Right ventricle myocardium inferior (tissue), 1 donor: ENCODE measurements at regions not wholly inside any gene's neighbourhood (a gene's known extent, or its start where the extent isn't known, plus 50 kb on each side); places are given as distances from the start of the nearest gene placed in this dataset.

ENCODE experiments used
- ATAC-seq: fragments of 200-7000 bp; cut with Tn5 transposase; one replicate; pipeline ENCODE4 v1.9.1; 2020; ENCODE audit warnings: mild to moderate bottlenecking, moderate library complexity
- DNase-seq: peaks from one replicate; pipeline ENCODE4 v3.0.0; 2021; ENCODE audit errors: missing footprints
- intact Hi-C: fragments of 100-400 bp; cut with DNase I; formaldehyde crosslinking; loops from one replicate; pipeline ENCODE4 v1.11.0; 2022
- donor health status: DM: no; HTN: yes; CAD: no; lungs with severe emphysema.

DNA sequence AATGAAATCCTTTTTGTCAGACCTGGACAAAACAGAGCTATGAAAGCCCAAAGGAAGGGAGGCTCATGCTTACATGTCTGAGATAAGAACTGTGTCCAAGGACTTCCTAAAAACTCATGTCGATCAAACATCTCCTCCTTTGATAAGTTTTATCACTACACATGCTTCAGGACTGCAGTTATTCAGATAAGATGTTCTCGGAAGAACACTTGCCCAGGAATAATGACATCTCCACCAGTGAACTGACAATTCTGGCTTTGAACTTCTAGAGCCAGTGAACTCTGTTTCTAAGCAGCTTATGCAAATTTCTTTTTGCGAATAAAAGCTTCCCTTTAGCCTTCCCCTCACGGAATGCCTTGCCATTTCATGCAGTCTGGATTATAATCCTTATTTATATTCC, 561.6 kb downstream of the TBC1D4 start:
- no peak for DNase-seq
- intact Hi-C loops, result no loop called here
- ATAC-seq, result no peak

DNA sequence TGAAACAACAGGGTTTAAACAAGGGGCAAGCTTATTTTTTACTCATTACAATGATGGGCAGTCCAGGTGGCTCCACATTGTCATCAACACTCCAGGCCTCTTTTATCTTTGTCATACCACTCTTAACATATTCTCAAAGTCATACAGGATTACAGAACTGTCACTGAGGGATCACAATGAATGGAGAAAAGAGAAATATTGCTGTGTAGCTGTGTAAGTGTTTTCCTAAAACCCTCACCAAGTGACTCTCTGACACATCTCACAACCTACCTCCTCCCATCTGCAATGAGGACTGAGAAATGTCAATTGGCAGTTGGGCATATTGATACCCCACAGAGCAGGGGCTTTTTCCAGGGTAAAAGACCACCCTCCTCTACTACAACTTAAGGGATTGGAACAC, 562.1 kb downstream of the TBC1D4 start:
- intact Hi-C loops, result no loop called here
- no peak for ATAC-seq

DNA sequence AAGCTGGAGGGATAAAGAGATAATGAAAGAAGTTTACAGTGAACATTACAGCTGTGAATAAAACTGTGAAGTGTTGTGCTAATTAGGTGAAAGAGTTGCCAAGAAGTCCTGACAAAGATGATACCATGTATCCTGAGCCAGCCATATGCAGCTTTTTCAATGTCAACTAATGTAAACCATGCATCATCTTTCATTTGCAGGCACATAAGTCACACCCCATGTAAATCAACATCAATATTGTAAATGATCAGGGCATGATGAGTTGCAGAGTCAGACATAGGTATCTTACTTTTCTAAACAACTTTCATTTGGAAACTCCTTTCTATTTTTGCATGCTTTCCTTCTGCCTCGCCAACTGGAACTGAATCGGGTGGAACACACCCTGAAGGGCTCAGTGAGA, 569.1 kb downstream of the TBC1D4 start:
- intact Hi-C loops, result no loop called here
- DNase-seq, result no peak
- ATAC-seq, result no peak

More for the DNA sequence above, 562.1 kb downstream of the TBC1D4 start:
- DNase-seq, result no peak

GRCh38 chr13:74910415-74910814, 571.6 kb downstream of the TBC1D4 start:
- intact Hi-C loops, result no loop called here
- ATAC-seq, result no peak

GRCh38 chr13:74907788-74908187, 574.2 kb downstream of the TBC1D4 start:
- no peak for DNase-seq
- no peak for ATAC-seq
- intact Hi-C loops, result no loop called here

More at GRCh38 chr13:74910415-74910814, 571.6 kb downstream of the TBC1D4 start:
- no peak for DNase-seq

DNA sequence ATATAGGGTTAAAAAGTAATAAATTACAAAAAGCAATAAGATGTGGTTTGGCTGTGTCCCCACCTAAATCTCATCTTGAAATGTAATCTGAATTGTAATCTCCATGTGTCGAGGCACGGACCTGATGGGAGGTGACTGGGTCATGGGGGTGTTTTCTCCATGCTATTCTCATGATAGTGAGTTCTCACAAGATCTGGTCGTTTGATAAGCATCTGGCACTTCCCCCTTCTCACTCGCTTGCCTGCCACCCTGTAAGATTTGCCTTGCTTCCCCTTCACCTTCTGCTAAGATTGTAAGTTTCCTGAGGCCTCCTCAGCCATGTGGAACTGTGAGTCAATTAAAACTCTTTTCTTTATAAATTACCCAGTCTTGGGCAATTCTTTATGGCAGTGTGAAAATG, 577.4 kb downstream of the TBC1D4 start:
- ATAC-seq, result no peak
- intact Hi-C loops, result no loop called here
- no peak for DNase-seq

GRCh38 chr13:74895042-74895796, 586.8 kb downstream of the TBC1D4 start:
- intact Hi-C loops, result no loop called here
- DNase-seq (no peak), ATAC-seq (no peak)

DNA sequence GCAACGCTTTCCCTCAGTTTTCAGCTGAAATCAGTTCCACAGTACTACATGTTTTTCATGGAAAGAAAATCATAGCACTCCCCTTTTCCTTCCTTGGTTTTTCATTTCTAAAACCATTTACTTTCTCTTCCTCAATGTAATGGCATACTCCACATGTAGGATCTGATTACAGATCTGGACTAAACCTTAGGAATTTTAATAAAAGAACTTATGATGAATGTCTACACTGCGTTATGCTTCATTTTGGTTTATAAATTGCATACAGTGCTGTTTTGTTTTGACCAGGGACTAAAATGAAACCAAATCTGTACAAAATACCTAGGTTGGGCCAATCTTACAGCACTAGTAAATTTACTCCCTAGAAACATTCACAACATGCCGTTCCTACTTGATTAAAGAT, 589.9 kb downstream of the TBC1D4 start:
- intact Hi-C loops, result no loop called here
- DNase-seq, result no peak
- no peak for ATAC-seq

DNA sequence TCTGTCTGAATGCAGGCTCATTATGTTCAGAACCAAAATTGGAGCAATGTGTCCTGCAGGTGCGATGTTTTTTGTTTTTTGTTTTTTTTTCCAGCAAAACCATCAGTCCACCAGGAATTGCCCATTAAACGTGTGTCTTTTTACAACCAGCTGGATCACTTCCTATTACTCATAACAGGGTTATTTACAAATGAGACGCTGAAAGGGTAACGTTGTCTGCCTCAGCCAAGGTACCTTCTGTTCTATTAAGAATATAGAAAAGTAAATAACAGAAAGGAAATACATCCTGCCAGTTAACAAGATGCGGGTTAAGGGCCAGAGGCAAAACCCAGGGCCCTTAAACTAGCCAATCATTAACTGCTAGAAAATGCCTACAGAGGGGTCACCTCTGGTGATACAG, 590.4 kb downstream of the TBC1D4 start:
- no peak for DNase-seq
- intact Hi-C loops, result no loop called here
- no peak for ATAC-seq

DNA sequence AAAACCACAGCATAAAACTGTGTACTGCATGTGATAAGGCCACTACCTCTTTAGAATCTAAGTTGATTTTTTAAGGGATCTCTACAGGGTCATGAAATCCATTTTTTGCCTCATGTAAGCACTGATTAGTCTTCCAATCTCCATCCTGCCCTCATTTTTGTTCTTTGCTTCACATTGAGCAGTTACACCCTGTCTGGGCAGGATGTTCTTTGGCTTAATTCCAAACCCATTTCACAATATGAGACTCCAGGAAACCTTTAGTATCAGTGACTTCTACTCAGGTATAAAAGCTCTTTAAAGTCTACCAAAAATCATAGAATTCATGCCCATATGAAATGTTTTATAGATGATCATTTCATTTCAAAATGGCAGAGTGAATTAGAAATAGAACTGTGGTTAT, 592.6 kb downstream of the TBC1D4 start:
- intact Hi-C loops, result no loop called here
- DNase-seq (no peak), ATAC-seq (no peak)

GRCh38 chr13:74886502-74886901, 595.5 kb downstream of the TBC1D4 start:
- intact Hi-C loops, result no loop called here
- ATAC-seq (no peak), DNase-seq (no peak)

GRCh38 chr13:74883834-74884233, 598.1 kb downstream of the TBC1D4 start:
- intact Hi-C loops, result no loop called here
- ATAC-seq, result no peak
- no peak for DNase-seq

DNA sequence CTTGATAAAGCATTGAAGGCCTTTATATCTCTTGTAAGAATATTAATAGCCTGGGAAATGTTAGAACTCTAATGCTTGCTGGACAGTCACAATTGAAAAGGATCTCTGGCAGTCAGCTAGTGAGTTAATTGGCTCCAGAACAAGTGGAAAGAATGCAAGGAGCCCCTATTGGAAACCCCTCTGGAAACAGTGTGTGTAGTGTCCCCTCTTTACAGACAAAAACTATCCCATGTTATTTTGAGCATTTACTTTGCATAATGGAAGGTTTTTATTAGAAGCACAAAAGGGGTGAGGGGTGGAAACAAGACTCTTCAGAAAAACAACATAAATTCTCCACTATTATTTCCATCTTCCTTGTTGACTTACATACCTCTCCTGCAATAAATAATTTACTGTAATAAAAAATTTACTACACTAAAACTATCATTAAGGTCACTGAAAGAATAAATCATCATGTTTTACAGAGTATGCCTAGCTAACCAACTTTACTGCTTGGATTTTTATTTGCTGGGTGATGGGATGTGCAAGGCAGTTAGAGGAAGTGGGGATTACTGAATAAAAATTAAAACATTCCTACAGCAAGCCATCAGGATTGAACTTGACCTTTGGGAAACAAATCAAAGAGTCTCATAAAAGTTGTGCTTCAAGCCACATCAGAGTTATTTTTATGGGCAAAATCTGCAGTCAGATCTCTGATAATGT, 610.4 kb downstream of the TBC1D4 start:
- intact Hi-C loops, result no loop called here
- no peak for DNase-seq
- no peak for ATAC-seq

DNA sequence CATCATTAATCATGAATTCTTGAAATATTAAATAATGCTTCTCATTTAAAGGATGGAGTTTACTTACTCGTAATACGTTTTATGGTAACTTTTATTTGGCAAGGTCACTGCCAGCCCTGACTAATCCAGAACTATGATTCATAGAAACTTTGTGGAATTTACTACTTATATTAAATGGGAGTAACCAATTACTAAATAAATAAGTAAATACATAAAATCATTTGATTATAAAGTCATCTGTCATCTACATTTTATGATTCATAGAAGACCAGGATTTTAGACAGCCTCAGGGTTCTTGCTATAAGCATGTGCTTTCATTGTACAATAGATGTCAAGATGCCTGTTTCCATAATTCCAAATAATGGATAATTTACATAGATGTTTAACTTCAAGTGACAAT, 611.1 kb downstream of the TBC1D4 start:
- DNase-seq, result no peak
- intact Hi-C loops, result no loop called here
- ATAC-seq, result no peak

DNA sequence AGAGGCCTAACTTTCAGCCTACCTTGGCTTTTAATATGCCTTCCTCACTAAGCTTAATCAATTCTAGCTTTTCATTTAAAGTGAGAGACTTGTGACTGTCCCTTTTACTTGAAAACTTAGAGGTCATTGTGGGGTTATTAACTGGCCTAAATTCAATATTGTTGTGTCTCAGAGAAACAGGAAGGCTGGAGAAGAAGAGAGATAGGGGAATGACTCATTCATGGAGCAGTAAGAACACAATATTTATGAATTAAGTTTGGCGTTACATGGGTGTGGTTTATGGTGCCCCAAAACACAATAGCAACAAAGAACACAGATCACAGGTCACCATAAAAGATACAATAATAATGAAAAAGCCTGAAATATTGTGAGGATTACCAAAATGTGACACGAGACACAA, 612.1 kb downstream of the TBC1D4 start:
- intact Hi-C loops, result no loop called here
- DNase-seq (no peak), ATAC-seq (no peak)

- DNase-seq, result no peak
Observed at GRCh38 chr13:74868049-74868448, 613.9 kb downstream of the TBC1D4 start.

GRCh38 chr13:74867460-74867859, 614.5 kb downstream of the TBC1D4 start:
- no peak for ATAC-seq
- intact Hi-C loops, result no loop called here

More at GRCh38 chr13:74868049-74868448, 613.9 kb downstream of the TBC1D4 start:
- intact Hi-C loops, result no loop called here
- no peak for ATAC-seq

GRCh38 chr13:74866101-74866500, 615.9 kb downstream of the TBC1D4 start:
- DNase-seq, result no peak
- ATAC-seq, result no peak
- intact Hi-C loops, result no loop called here

More at GRCh38 chr13:74867460-74867859, 614.5 kb downstream of the TBC1D4 start:
- DNase-seq, result no peak

DNA sequence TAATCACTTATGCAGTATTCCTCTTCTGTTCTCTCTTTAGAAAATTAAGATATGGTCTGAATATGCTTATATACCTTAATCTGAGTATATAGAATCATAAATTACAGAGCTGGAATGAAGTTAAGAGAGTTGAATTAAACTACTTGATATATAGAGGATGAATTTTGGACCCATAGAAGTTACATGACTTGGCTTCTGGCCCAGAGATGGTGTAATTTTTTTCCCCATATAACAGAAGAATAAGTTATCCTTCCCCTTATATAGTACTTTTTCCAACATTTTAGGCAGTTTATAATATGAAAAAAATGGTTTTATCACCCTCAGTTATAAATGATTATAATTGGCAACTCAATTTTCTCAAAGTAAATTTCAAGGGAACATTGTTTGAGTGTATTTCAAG, 616.3 kb downstream of the TBC1D4 start:
- DNase-seq (no peak), ATAC-seq (no peak)
- intact Hi-C loops, result no loop called here

DNA sequence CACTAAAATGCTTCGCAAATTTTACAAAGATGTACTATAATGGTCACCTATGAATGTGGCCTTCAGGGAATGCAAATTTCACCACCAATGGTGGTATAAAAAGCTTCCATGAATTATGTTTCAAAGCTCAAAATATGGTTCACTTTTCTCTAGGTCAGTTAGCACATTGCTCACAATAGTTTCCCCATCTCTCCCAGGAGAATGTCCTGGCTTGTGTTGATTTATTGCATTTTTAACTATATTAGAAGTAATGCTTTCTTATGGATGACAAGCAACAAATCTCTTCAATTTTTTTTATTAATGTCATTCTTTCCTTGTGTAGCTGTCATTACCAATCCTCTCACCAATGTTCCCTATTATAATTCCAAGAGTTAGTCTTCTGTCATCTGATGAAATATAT, 621.2 kb downstream of the TBC1D4 start:
- intact Hi-C loops, result no loop called here
- no peak for DNase-seq
- ATAC-seq, result no peak
